Gastroesophageal sphincter (tissue), 3 donors: ENCODE measurements at regions not wholly inside any gene's neighbourhood (a gene's known extent, or its start where the extent isn't known, plus 50 kb on each side); places are given as distances from the start of the nearest gene placed in this dataset.

Source experiments
- CTCF ChIP-seq, 4 experiments: fragments of 200-600 bp in 2 of 4; fragments of 450-650 bp in 2 of 4; sonication (generic) in 1 of 4; IDR thresholded peaks; one replicate each; pipeline ENCODE4 v1.5.1; 2017 to 2019; ENCODE audit warnings: antibody characterized with exemption in 4 of 4, mild to moderate bottlenecking in 2 of 4, moderate library complexity in 2 of 4
- POLR2A ChIP-seq, 2 donors: fragments of 450-650 bp; IDR thresholded peaks; one replicate each; pipeline ENCODE4 v1.6.1; 2017; ENCODE audit warnings: antibody characterized with exemption in 2 of 2, mild to moderate bottlenecking in 2 of 2, moderate library complexity in 1 of 2
- POLR2AphosphoS5 ChIP-seq: sonication (generic); formaldehyde crosslinking; IDR thresholded peaks from one replicate; pipeline ENCODE4 v1.6.1; 2017; ENCODE audit warnings: antibody characterized with exemption

GRCh38 chr16:66052745-66053144 is 313.7 kb upstream of the CDH5 start:
- no peak for TF ChIP-seq CTCF (IDR thresholded peaks at IDR 0.05)
- no peak for TF ChIP-seq POLR2A (IDR thresholded peaks at IDR 0.05)
- TF ChIP-seq POLR2AphosphoS5 = no peak
